ENCODE measurements at regions not wholly inside any gene's neighbourhood (a gene's known extent, or its start where the extent isn't known, plus 50 kb on each side); places are given as distances from the start of the nearest gene placed in this dataset.

GRCh38 chr1:232751393-232752140, 53.6 kb upstream of the MAP10 start:
- DNase-seq (no peak), ATAC-seq (no peak)
- Mint-ChIP-seq H3K27me3 (ENCODE audit: low read depth) (no peaks in the 10 kb centered on the region), H3K9me3 (ENCODE audit: insufficient read depth) (peaks cover 8% of the 10 kb centered on the region), H3K36me3 (ENCODE audit: low read depth) (no peaks in the 10 kb centered on the region), H3K4me1 (ENCODE audit: low read depth) (peaks cover 13% of the 10 kb centered on the region), H3K4me3 (no peak overlapping the region), H3K27ac (no peak overlapping the region)
- POLR2A ChIA-PET = no interaction called here
- CTCF ChIA-PET = interaction anchor here (0.6 kb wide), 1 partner anchor 12 kb away, joined by 3 read pairs; no protein-coding TSS in a partner anchor

GRCh38 chr1:232752365-232752764, 52.9 kb upstream of the MAP10 start:
- DNase-seq = no peak
- POLR2A ChIA-PET = no interaction called here
- CTCF ChIA-PET = no interaction called here
- no peaks in the 10 kb centered on the region for H3K27me3 Mint-ChIP-seq (ENCODE audit: low read depth)
- ATAC-seq = no peak
- H3K4me3 Mint-ChIP-seq = no peak overlapping the region
- H3K9me3 Mint-ChIP-seq (ENCODE audit: insufficient read depth) = peaks cover 8% of the 10 kb centered on the region
- no peaks in the 10 kb centered on the region for H3K36me3 Mint-ChIP-seq (ENCODE audit: low read depth)
- peaks cover 13% of the 10 kb centered on the region for H3K4me1 Mint-ChIP-seq (ENCODE audit: low read depth)
- no peak overlapping the region for H3K27ac Mint-ChIP-seq

- ChIA-PET POLR2A (interaction anchor here (0.7 kb wide), 1 partner anchor 1520 kb away, joined by 3 read pairs; no protein-coding TSS in a partner anchor), CTCF (no interaction called here)
- H3K27me3 Mint-ChIP-seq (ENCODE audit: low read depth) = no peaks in the 10 kb centered on the region
- peaks cover 13% of the 10 kb centered on the region for H3K4me1 Mint-ChIP-seq (ENCODE audit: low read depth)
- H3K4me3 Mint-ChIP-seq = no peak overlapping the region
- H3K27ac Mint-ChIP-seq = no peak overlapping the region
- no peak for ATAC-seq
- DNase-seq = no peak
- no peaks in the 10 kb centered on the region for H3K9me3 Mint-ChIP-seq (ENCODE audit: insufficient read depth)
- no peaks in the 10 kb centered on the region for H3K36me3 Mint-ChIP-seq (ENCODE audit: low read depth)
Observed at GRCh38 chr1:232754930-232755329, 50.3 kb upstream of the MAP10 start.
